ENCODE measurements at regions not wholly inside any gene's neighbourhood (a gene's known extent, or its start where the extent isn't known, plus 50 kb on each side); places are given as distances from the start of the nearest gene placed in this dataset.

GRCh38 chr2:102977426-102978090, 215.7 kb downstream of the TMEM182 start:
- Histone ChIP-seq H3K4me1 (ENCODE audit: insufficient read depth, low read length) (no peaks in the 10 kb centered on the region), H3K36me3 (ENCODE audit: insufficient read depth, low read length) (no peaks in the 10 kb centered on the region), H4K20me1 (ENCODE audit: insufficient read depth, low read length) (no peaks in the 10 kb centered on the region), H3K9me3 (ENCODE audit: low read depth, low read length) (no peaks in the 10 kb centered on the region), H3K79me2 (ENCODE audit: insufficient read depth, low read length) (no peaks in the 10 kb centered on the region), H3K27me3 (ENCODE audit: insufficient read depth, low read length) (peaks cover 2% of the 10 kb centered on the region), H3K27ac (ENCODE audit: low read depth, low read length) (no peak overlapping the region), H2AFZ (ENCODE audit: low read length) (no peak overlapping the region), H3K4me2 (ENCODE audit: insufficient read depth, low read length) (no peak overlapping the region), H3K4me3 (ENCODE audit: insufficient read depth, low read length) (no peak overlapping the region)
- DNase-seq (ENCODE audit: insufficient read length, low spot score, missing footprints): no peak
- TF ChIP-seq CTCF (IDR thresholded peaks at IDR 0.05; ENCODE audit: extremely low read depth, low read depth, low read length): no peak

- Histone ChIP-seq H3K79me2 (ENCODE audit: insufficient read depth, low read length) (no peaks in the 10 kb centered on the region), H3K36me3 (ENCODE audit: insufficient read depth, low read length) (no peaks in the 10 kb centered on the region), H3K4me2 (ENCODE audit: insufficient read depth, low read length) (no peak overlapping the region), H3K9me3 (ENCODE audit: low read depth, low read length) (no peaks in the 10 kb centered on the region), H3K27ac (ENCODE audit: low read depth, low read length) (no peak overlapping the region), H3K4me3 (ENCODE audit: insufficient read depth, low read length) (no peak overlapping the region), H3K4me1 (ENCODE audit: insufficient read depth, low read length) (no peaks in the 10 kb centered on the region), H2AFZ (ENCODE audit: low read length) (no peak overlapping the region), H3K27me3 (ENCODE audit: insufficient read depth, low read length) (peaks cover 2% of the 10 kb centered on the region), H4K20me1 (ENCODE audit: insufficient read depth, low read length) (no peaks in the 10 kb centered on the region)
- no peak for DNase-seq (ENCODE audit: insufficient read length, low spot score, missing footprints)
- TF ChIP-seq CTCF (IDR thresholded peaks at IDR 0.05; ENCODE audit: extremely low read depth, low read depth, low read length): no peak
Observed at GRCh38 chr2:102978091-102978490, 216.3 kb downstream of the TMEM182 start.

- TF ChIP-seq CTCF (IDR thresholded peaks at IDR 0.05; ENCODE audit: extremely low read depth, low read depth, low read length): no peak
- no peak for DNase-seq (ENCODE audit: insufficient read length, low spot score, missing footprints)
- Histone ChIP-seq H3K79me2 (ENCODE audit: insufficient read depth, low read length) (no peaks in the 10 kb centered on the region), H3K36me3 (ENCODE audit: insufficient read depth, low read length) (no peaks in the 10 kb centered on the region), H3K4me1 (ENCODE audit: insufficient read depth, low read length) (no peaks in the 10 kb centered on the region), H2AFZ (ENCODE audit: low read length) (no peak overlapping the region), H3K4me3 (ENCODE audit: insufficient read depth, low read length) (no peak overlapping the region), H3K4me2 (ENCODE audit: insufficient read depth, low read length) (no peak overlapping the region), H3K9me3 (ENCODE audit: low read depth, low read length) (no peaks in the 10 kb centered on the region), H3K27me3 (ENCODE audit: insufficient read depth, low read length) (no peaks in the 10 kb centered on the region), H4K20me1 (ENCODE audit: insufficient read depth, low read length) (no peaks in the 10 kb centered on the region), H3K27ac (ENCODE audit: low read depth, low read length) (no peak overlapping the region)
Observed at GRCh38 chr2:102979429-102979828, 217.6 kb downstream of the TMEM182 start.

GRCh38 chr2:102983786-102984185, 222.0 kb downstream of the TMEM182 start:
- Histone ChIP-seq H3K79me2 (ENCODE audit: insufficient read depth, low read length) (no peaks in the 10 kb centered on the region), H3K27me3 (ENCODE audit: insufficient read depth, low read length) (no peaks in the 10 kb centered on the region), H3K4me3 (ENCODE audit: insufficient read depth, low read length) (no peak overlapping the region), H2AFZ (ENCODE audit: low read length) (no peak overlapping the region), H3K4me2 (ENCODE audit: insufficient read depth, low read length) (no peak overlapping the region), H3K4me1 (ENCODE audit: insufficient read depth, low read length) (no peaks in the 10 kb centered on the region), H3K27ac (ENCODE audit: low read depth, low read length) (no peak overlapping the region), H3K9me3 (ENCODE audit: low read depth, low read length) (no peaks in the 10 kb centered on the region), H4K20me1 (ENCODE audit: insufficient read depth, low read length) (no peaks in the 10 kb centered on the region), H3K36me3 (ENCODE audit: insufficient read depth, low read length) (no peaks in the 10 kb centered on the region)
- TF ChIP-seq CTCF (IDR thresholded peaks at IDR 0.05; ENCODE audit: extremely low read depth, low read depth, low read length): no peak
- DNase-seq (ENCODE audit: insufficient read length, low spot score, missing footprints): no peak
